ENCODE measurements at regions not wholly inside any gene's neighbourhood (a gene's known extent, or its start where the extent isn't known, plus 50 kb on each side); places are given as distances from the start of the nearest gene placed in this dataset.

- Histone ChIP-seq H3K4me2 (replicated peaks; ENCODE audit: low read depth, low read length, poor library complexity, severe bottlenecking) (no peak overlapping the region), H3K4me3 (ENCODE audit: control extremely low read depth in 1 of 5, extremely low read depth in 1 of 5, insufficient read depth in 1 of 5, low read depth in 2 of 5, low read length in 4 of 5) (no peak overlapping the region), H2AFZ (ENCODE audit: insufficient read depth, low read depth, low read length, poor library complexity, severe bottlenecking) (no peak overlapping the region), H3K4me1 (ENCODE audit: control insufficient read depth in 2 of 2, insufficient read depth in 2 of 2, low read length in 2 of 2) (no peaks in the 10 kb centered on the region), H3K9me3 (ENCODE audit: control extremely low read depth in 1 of 3, control insufficient read depth in 2 of 3, insufficient read depth in 1 of 3, low read length in 2 of 3) (peaks cover 0 to 7% (median 0%) of the 10 kb centered on the region in 3 donors), H3K79me2 (ENCODE audit: control insufficient read depth, insufficient read depth, low read length) (no peaks in the 10 kb centered on the region), H4K20me1 (ENCODE audit: control insufficient read depth, insufficient read depth, low read length, poor library complexity, severe bottlenecking) (no peaks in the 10 kb centered on the region), H3K36me3 (replicated peaks in 1 of 2; ENCODE audit: control extremely low read depth in 1 of 2, control insufficient read depth in 1 of 2, extremely low read depth in 1 of 2, insufficient read depth in 2 of 2, low read length in 1 of 2) (no peaks in the 10 kb centered on the region), H3K27me3 (replicated peaks in 1 of 4; ENCODE audit: control extremely low read depth in 1 of 4, control insufficient read depth in 3 of 4, insufficient read depth in 4 of 4, low read length in 3 of 4) (no peaks in the 10 kb centered on the region), H3K9ac (ENCODE audit: low read length) (no peak overlapping the region), H3K27ac (ENCODE audit: low read length in 2 of 2) (no peak overlapping the region)
- no peak for TF ChIP-seq EZH2 (IDR thresholded peaks at IDR 0.05; ENCODE audit: borderline replicate concordance, insufficient read depth, low read depth, low read length, poor library complexity, severe bottlenecking)
- Mint-ChIP-seq H3K9me3 (ENCODE audit: insufficient read depth) (no peaks in the 10 kb centered on the region), H3K27ac (no peak overlapping the region), H3K4me1 (no peaks in the 10 kb centered on the region), H3K4me3 (no peak overlapping the region), H3K27me3 (no peaks in the 10 kb centered on the region)
- ATAC-seq (ENCODE audit: low read depth) (no peak), DNase-seq (no peak)
- intact Hi-C loops (cut with micrococcal nuclease) = no loop called here
- POLR2A ChIA-PET = no interaction called here
- WGBS (ENCODE audit: insufficient coverage) = 95% methylated on average over 7 of the region's 7 CpGs
- CTCF ChIA-PET = interaction anchor here (0.5 kb wide), 1 partner anchor 71 kb away, joined by 5 read pairs; no protein-coding TSS in a partner anchor
Measured at GRCh38 chr1:5415606-5416005, 576.6 kb downstream of the NPHP4 start.

DNA sequence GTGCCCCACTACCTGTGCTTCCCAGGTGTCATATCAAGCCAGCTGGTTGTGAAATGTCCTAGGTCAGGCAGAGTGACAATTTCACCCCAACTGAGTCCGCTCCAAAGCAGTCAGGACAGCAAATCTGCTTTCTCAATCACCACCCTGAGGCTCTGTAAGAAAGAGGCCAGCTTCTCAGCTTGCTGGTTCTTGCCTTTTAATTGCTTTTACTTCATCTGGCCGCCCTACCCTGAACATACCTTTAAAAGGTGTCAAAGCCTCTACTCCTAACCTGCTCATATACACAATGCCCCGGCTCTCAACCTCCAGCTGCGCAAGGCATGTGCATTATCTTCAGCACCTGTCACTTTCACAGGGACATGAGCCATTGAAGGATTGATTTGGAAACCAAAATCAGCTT, 581.6 kb downstream of the NPHP4 start:
- H2AFZ ChIP-seq (ENCODE audit: insufficient read depth, low read depth, low read length, poor library complexity, severe bottlenecking) = no peak overlapping the region
- H3K79me2 ChIP-seq (ENCODE audit: control insufficient read depth, insufficient read depth, low read length) = no peaks in the 10 kb centered on the region
- H3K4me3 ChIP-seq (ENCODE audit: control extremely low read depth in 1 of 5, extremely low read depth in 1 of 5, insufficient read depth in 1 of 5, low read depth in 2 of 5, low read length in 4 of 5) = no peak overlapping the region
- H3K27me3 ChIP-seq (replicated peaks in 1 of 4; ENCODE audit: control extremely low read depth in 1 of 4, control insufficient read depth in 3 of 4, insufficient read depth in 4 of 4, low read length in 3 of 4) = no peaks in the 10 kb centered on the region
- no peak overlapping the region for H3K4me3 Mint-ChIP-seq
- POLR2A ChIA-PET = no interaction called here
- whole genome bisulfite sequencing (ENCODE audit: insufficient coverage) = 83% methylated on average over 3 of the region's 4 CpGs
- ATAC-seq (ENCODE audit: low read depth) = no peak
- peaks cover 3% of the 10 kb centered on the region for H3K9me3 Mint-ChIP-seq (ENCODE audit: insufficient read depth)
- H3K4me1 ChIP-seq (ENCODE audit: control insufficient read depth in 2 of 2, insufficient read depth in 2 of 2, low read length in 2 of 2) = no peaks in the 10 kb centered on the region
- DNase-seq = no peak
- H3K4me1 Mint-ChIP-seq = no peaks in the 10 kb centered on the region
- H3K27ac ChIP-seq (ENCODE audit: low read length in 2 of 2) = no peak overlapping the region
- intact Hi-C loops (cut with micrococcal nuclease) = no loop called here
- CTCF ChIA-PET = no interaction called here
- H3K27ac Mint-ChIP-seq = no peak overlapping the region
- no peaks in the 10 kb centered on the region for H3K36me3 ChIP-seq (replicated peaks in 1 of 2; ENCODE audit: control extremely low read depth in 1 of 2, control insufficient read depth in 1 of 2, extremely low read depth in 1 of 2, insufficient read depth in 2 of 2, low read length in 1 of 2)
- H4K20me1 ChIP-seq (ENCODE audit: control insufficient read depth, insufficient read depth, low read length, poor library complexity, severe bottlenecking) = no peaks in the 10 kb centered on the region
- H3K9me3 ChIP-seq (ENCODE audit: control extremely low read depth in 1 of 3, control insufficient read depth in 2 of 3, insufficient read depth in 1 of 3, low read length in 2 of 3) = peaks cover 0 to 10% (median 0%) of the 10 kb centered on the region in 3 donors
- TF ChIP-seq CTCF (IDR thresholded peaks at IDR 0.05) (no peak), EZH2 (IDR thresholded peaks at IDR 0.05; ENCODE audit: borderline replicate concordance, insufficient read depth, low read depth, low read length, poor library complexity, severe bottlenecking) (no peak)
- no peak overlapping the region for H3K4me2 ChIP-seq (replicated peaks; ENCODE audit: low read depth, low read length, poor library complexity, severe bottlenecking)
- H3K27me3 Mint-ChIP-seq = no peaks in the 10 kb centered on the region
- H3K9ac ChIP-seq (ENCODE audit: low read length) = no peak overlapping the region
